Neural cell (in vitro differentiated cells): ENCODE measurements at regions not wholly inside any gene's neighbourhood (a gene's known extent, or its start where the extent isn't known, plus 50 kb on each side); places are given as distances from the start of the nearest gene placed in this dataset.

ENCODE experiments used
- H2AFZ ChIP-seq: fragments of 200-600, 300-800 bp; sonication (generic), shearing (Covaris generic); 2 replicates; pipeline ENCODE4 v1.6.0; 2014; ENCODE audit warnings: low read depth, mild to moderate bottlenecking, antibody characterized with exemption, low read length, moderate library complexity
- H3F3A ChIP-seq: fragments of 200-600 bp; shearing (Covaris generic); 2 replicates; pipeline ENCODE4 v1.6.1; 2016; ENCODE audit warnings: mild to moderate bottlenecking, moderate library complexity, mixed read lengths, antibody characterized with exemption, low read length; ENCODE audit not compliant: insufficient read depth, poor library complexity, severe bottlenecking
- H3K27ac ChIP-seq: fragments of 200-600, 300-800 bp; sonication (generic), shearing (Covaris generic); 2 replicates; pipeline ENCODE4 v1.5.1; 2014; ENCODE audit warnings: mild to moderate bottlenecking, low read length, moderate library complexity
- H3K27me3 ChIP-seq: fragments of 300-800, 200-600 bp; sonication (generic), shearing (Covaris generic); 2 replicates; pipeline ENCODE4 v1.6.0; 2014; ENCODE audit warnings: mild to moderate bottlenecking, low read depth, low read length, moderate library complexity; ENCODE audit not compliant: insufficient read depth
- H3K36me3 ChIP-seq: fragments of 300-800, 200-600 bp; sonication (generic), shearing (Covaris generic); 2 replicates; pipeline ENCODE4 v1.5.1; 2014; ENCODE audit warnings: mild to moderate bottlenecking, antibody characterized with exemption, low read length, moderate library complexity; ENCODE audit not compliant: insufficient read depth
- H3K4me2 ChIP-seq: fragments of 300-800, 200-600 bp; sonication (generic), shearing (Covaris generic); 2 replicates; pipeline ENCODE4 v1.6.0; 2014; ENCODE audit warnings: mild to moderate bottlenecking, low read length
- H3K4me3 ChIP-seq: fragments of 300-800, 200-600 bp; sonication (generic), shearing (Covaris generic); 2 replicates; pipeline ENCODE4 v1.5.1; 2014; ENCODE audit warnings: mild to moderate bottlenecking, low read length, moderate library complexity
- H3K79me2 ChIP-seq: fragments of 200-600 bp; shearing (Covaris generic); replicated peaks from 2 replicates; pipeline ENCODE4 v1.6.0; 2014; ENCODE audit warnings: mild to moderate bottlenecking, low read length, moderate library complexity; ENCODE audit not compliant: insufficient read depth
- H3K9ac ChIP-seq: fragments of 300-800, 200-600 bp; sonication (generic), shearing (Covaris generic); 2 replicates; pipeline ENCODE4 v1.6.1; 2016; ENCODE audit warnings: mild to moderate bottlenecking, low read length, mixed read lengths
- H3K9me2 ChIP-seq: fragments of 200-600 bp; shearing (Covaris generic); 2 replicates; pipeline ENCODE4 v1.6.1; 2016; ENCODE audit warnings: mild to moderate bottlenecking, low read length, mixed read lengths; ENCODE audit not compliant: insufficient read depth
- H3K9me3 ChIP-seq: fragments of 200-600, 300-800 bp; sonication (generic), shearing (Covaris generic); 2 replicates; pipeline ENCODE4 v1.6.1; 2016; ENCODE audit warnings: mild to moderate bottlenecking, mixed run types, low read length, moderate library complexity, mixed read lengths
- H4K20me1 ChIP-seq: fragments of 200-600 bp; shearing (Covaris generic); 2 replicates; pipeline ENCODE4 v1.6.1; 2016; ENCODE audit warnings: mild to moderate bottlenecking, mixed run types; ENCODE audit not compliant: insufficient read depth
- CTCF ChIP-seq: fragments of 450-650 bp; IDR thresholded peaks from 2 replicates; pipeline ENCODE4 v1.5.1; 2014; ENCODE audit warnings: antibody characterized with exemption, mild to moderate bottlenecking, moderate library complexity; ENCODE audit not compliant: poor library complexity, severe bottlenecking
- EP300 ChIP-seq: fragments of 450-650 bp; conservative IDR thresholded peaks from 2 replicates; pipeline ENCODE4 v1.6.1; 2014; ENCODE audit warnings: antibody characterized with exemption, mild to moderate bottlenecking, moderate library complexity; ENCODE audit not compliant: poor library complexity, severe bottlenecking
- EZH2 ChIP-seq: fragments of 200-600, 300-800 bp; shearing (Covaris generic), sonication (generic); IDR thresholded peaks from 2 replicates; pipeline ENCODE4 v1.6.1; 2014; ENCODE audit warnings: antibody characterized with exemption, low read length, borderline replicate concordance, mild to moderate bottlenecking; ENCODE audit not compliant: insufficient read depth, poor library complexity, severe bottlenecking
- MXI1 ChIP-seq: fragments of 450-650 bp; conservative IDR thresholded peaks from 2 replicates; pipeline ENCODE4 v1.6.1; 2014; ENCODE audit warnings: antibody characterized with exemption, mild to moderate bottlenecking; ENCODE audit not compliant: poor library complexity, severe bottlenecking
- POLR2AphosphoS5 ChIP-seq: IDR thresholded peaks from 2 replicates; pipeline ENCODE4 v1.6.1; 2012
- RAD21 ChIP-seq: fragments of 450-650 bp; conservative IDR thresholded peaks from 2 replicates; pipeline ENCODE4 v1.6.1; 2014; ENCODE audit warnings: antibody characterized with exemption, mild to moderate bottlenecking, moderate library complexity
- REST ChIP-seq: IDR thresholded peaks from 2 replicates; pipeline ENCODE4 v1.6.1; 2012; ENCODE audit warnings: borderline replicate concordance
- SMC3 ChIP-seq: fragments of 450-650 bp; conservative IDR thresholded peaks from 2 replicates; pipeline ENCODE4 v1.6.1; 2014; ENCODE audit warnings: antibody characterized with exemption, mild to moderate bottlenecking, moderate library complexity; ENCODE audit not compliant: poor library complexity
- TAF1 ChIP-seq: IDR thresholded peaks from 2 replicates; pipeline ENCODE4 v1.6.1; 2012; ENCODE audit warnings: low read depth

- H3K9me3 ChIP-seq = no peaks in the 10 kb centered on the region
- no peaks in the 10 kb centered on the region for H3K27me3 ChIP-seq
- no peaks in the 10 kb centered on the region for H3K79me2 ChIP-seq
- TF ChIP-seq EZH2 (no peak), CTCF (no peak), POLR2AphosphoS5 (no peak), EP300 (no peak), RAD21 (no peak), TAF1 (no peak), SMC3 (no peak)
- no peaks in the 10 kb centered on the region for H3K9me2 ChIP-seq
- H3K36me3 ChIP-seq = no peaks in the 10 kb centered on the region
- no peak overlapping the region for H3K27ac ChIP-seq
- no peak overlapping the region for H2AFZ ChIP-seq
- no peak overlapping the region for H3K4me2 ChIP-seq
- no peak overlapping the region for H3K4me3 ChIP-seq
- H3K9ac ChIP-seq = no peak overlapping the region
- H3F3A ChIP-seq = no peaks in the 10 kb centered on the region
- no peaks in the 10 kb centered on the region for H4K20me1 ChIP-seq
Measured at GRCh38 chr9:653856-654387, 187.6 kb upstream of the DMRT1 start.

- Histone ChIP-seq H3K4me3 (no peak overlapping the region), H3K4me2 (no peak overlapping the region), H3K9me3 (no peaks in the 10 kb centered on the region), H3F3A (no peaks in the 10 kb centered on the region), H3K27ac (no peak overlapping the region), H3K9me2 (no peaks in the 10 kb centered on the region), H3K79me2 (no peaks in the 10 kb centered on the region), H2AFZ (no peak overlapping the region), H3K36me3 (no peaks in the 10 kb centered on the region), H4K20me1 (no peaks in the 10 kb centered on the region), H3K27me3 (no peaks in the 10 kb centered on the region), H3K9ac (no peak overlapping the region)
- no peak for TF ChIP-seq SMC3
Measured at GRCh38 chr9:655875-656274, 185.6 kb upstream of the DMRT1 start.

GRCh38 chr9:656926-657568, 184.4 kb upstream of the DMRT1 start:
- Histone ChIP-seq H3K36me3 (no peaks in the 10 kb centered on the region), H3K9me3 (no peaks in the 10 kb centered on the region), H3K9ac (no peak overlapping the region), H3K9me2 (no peaks in the 10 kb centered on the region), H3K79me2 (no peaks in the 10 kb centered on the region), H4K20me1 (no peaks in the 10 kb centered on the region), H3F3A (no peaks in the 10 kb centered on the region), H3K27me3 (no peaks in the 10 kb centered on the region), H2AFZ (no peak overlapping the region), H3K4me2 (no peak overlapping the region), H3K4me3 (no peak overlapping the region), H3K27ac (no peak overlapping the region)
- TF ChIP-seq EZH2 (no peak), CTCF (no peak), POLR2AphosphoS5 (no peak), REST (no peak), EP300 (no peak), MXI1 (no peak), TAF1 (no peak), RAD21 (no peak), SMC3 (no peak)
